ENCODE measurements at regions not wholly inside any gene's neighbourhood (a gene's known extent, or its start where the extent isn't known, plus 50 kb on each side); places are given as distances from the start of the nearest gene placed in this dataset.

- TF ChIP-seq EZH2 (IDR thresholded peaks at IDR 0.05; ENCODE audit: borderline replicate concordance, insufficient read depth, low read depth, low read length, poor library complexity, severe bottlenecking) = no peak
- TF ChIP-seq, protein P1, sequence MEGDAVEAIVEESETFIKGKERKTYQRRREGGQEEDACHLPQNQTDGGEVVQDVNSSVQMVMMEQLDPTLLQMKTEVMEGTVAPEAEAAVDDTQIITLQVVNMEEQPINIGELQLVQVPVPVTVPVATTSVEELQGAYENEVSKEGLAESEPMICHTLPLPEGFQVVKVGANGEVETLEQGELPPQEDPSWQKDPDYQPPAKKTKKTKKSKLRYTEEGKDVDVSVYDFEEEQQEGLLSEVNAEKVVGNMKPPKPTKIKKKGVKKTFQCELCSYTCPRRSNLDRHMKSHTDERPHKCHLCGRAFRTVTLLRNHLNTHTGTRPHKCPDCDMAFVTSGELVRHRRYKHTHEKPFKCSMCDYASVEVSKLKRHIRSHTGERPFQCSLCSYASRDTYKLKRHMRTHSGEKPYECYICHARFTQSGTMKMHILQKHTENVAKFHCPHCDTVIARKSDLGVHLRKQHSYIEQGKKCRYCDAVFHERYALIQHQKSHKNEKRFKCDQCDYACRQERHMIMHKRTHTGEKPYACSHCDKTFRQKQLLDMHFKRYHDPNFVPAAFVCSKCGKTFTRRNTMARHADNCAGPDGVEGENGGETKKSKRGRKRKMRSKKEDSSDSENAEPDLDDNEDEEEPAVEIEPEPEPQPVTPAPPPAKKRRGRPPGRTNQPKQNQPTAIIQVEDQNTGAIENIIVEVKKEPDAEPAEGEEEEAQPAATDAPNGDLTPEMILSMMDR (IDR thresholded peaks at IDR 0.05) = no peak
These were observed 204.6 kb downstream of the CBLN4 start for GRCh38 chr20:55800552-55801245.
